Heart left ventricle (tissue), 16 donors: ENCODE measurements at regions not wholly inside any gene's neighbourhood (a gene's known extent, or its start where the extent isn't known, plus 50 kb on each side); places are given as distances from the start of the nearest gene placed in this dataset.

Experiments
- ATAC-seq, 4 donors: fragments of 200-7000 bp; cut with Tn5 transposase; one replicate each; pipeline ENCODE4 v1.9.1; 2020 to 2022; ENCODE audit warnings: moderate library complexity in 4 of 4, mild to moderate bottlenecking in 3 of 4, moderate number of reproducible peaks in 1 of 4
- DNase-seq, 5 donors: peaks; one replicate each; pipeline ENCODE4 v3.0.0-alpha.2; 2020
- H3K27ac ChIP-seq, 12 donors: fragments of 200-600 bp; sonication (generic) in 4 of 12; one replicate each; pipeline versions ENCODE4 v1.5.0 to v1.8.0; 2016 to 2022; ENCODE audit warnings: mild to moderate bottlenecking in 2 of 12
- H3K27me3 ChIP-seq, 9 donors: fragments of 200-600 bp; sonication (generic) in 2 of 9; one replicate each; pipeline versions ENCODE4 v1.5.1 to v1.8.0; 2016 to 2022; ENCODE audit warnings: mild to moderate bottlenecking in 3 of 9
- H3K36me3 ChIP-seq, 9 donors: fragments of 200-600 bp; sonication (generic) in 2 of 9; one replicate each; pipeline versions ENCODE4 v1.5.0 to v1.8.0; 2018 to 2022; ENCODE audit warnings: mild to moderate bottlenecking in 2 of 9
- H3K4me1 ChIP-seq, 12 donors: fragments of 200-600 bp; sonication (generic) in 4 of 12; one replicate each; pipeline versions ENCODE4 v1.5.0 to v1.8.0; 2016 to 2022; ENCODE audit warnings: mild to moderate bottlenecking in 3 of 12
- H3K4me3 ChIP-seq, 12 donors: fragments of 200-600 bp; sonication (generic) in 4 of 12; one replicate each; pipeline versions ENCODE4 v1.5.0 to v1.8.0; 2017 to 2022; ENCODE audit warnings: mild to moderate bottlenecking in 9 of 12, moderate library complexity in 4 of 12
- H3K9me3 ChIP-seq, 12 donors: fragments of 200-600 bp; sonication (generic) in 4 of 12; one replicate each; pipeline versions ENCODE4 v1.5.0 to v1.8.0; 2016 to 2022; ENCODE audit warnings: mild to moderate bottlenecking in 1 of 12
- POLR2A ChIP-seq, 2 donors: fragments of 450-650 bp; IDR thresholded peaks; one replicate each; pipeline ENCODE4 v1.6.1; 2017; ENCODE audit warnings: antibody characterized with exemption in 2 of 2, mild to moderate bottlenecking in 2 of 2, moderate library complexity in 2 of 2
- WGBS, 4 donors: extraction: QIAGEN DNeasy Blood & Tissue Kit in 2 of 4; methylation state at CpG; one replicate each; pipeline versions ENCODE4 v1.1.5 to v1.1.7; 2013 to 2018; 5-methylcytosine and 5-hydroxymethylcytosine counted together
- intact Hi-C, 10 donors: fragments of 100-400 bp; cut with DNase I; formaldehyde crosslinking; loops; one replicate each; pipeline versions ENCODE4 v1.11.1 to v1.14.2; 2022
- TF ChIP-seq, protein P1 (sequence below), 12 donors: fragments of 200-600 bp; sonication (generic) in 4 of 12; IDR thresholded peaks; one replicate each; pipeline versions ENCODE4 v1.5.0 to v1.8.0; 2018 to 2022; ENCODE audit warnings: antibody characterized with exemption in 12 of 12, mild to moderate bottlenecking in 5 of 12
- donor health status: ischemic (EF 13 %, LVEDD 7.1; RV severe dilation, severe dysfunction).
- donor health status: healthy with polysubstance abuse.
- donor health status: DM: no; HTN: yes; CAD: no.
- donor health status: DM: no; HTN: no; CAD: no.
- donor health status: ischemic (EF 25% LVEDD 6.9; RV normal size, moderate dysfunction).
- donor health status: ischemic (EF 25% LVEDD 5.7; RV mildly dilated, moderate dysfunction).
- donor health status: healthy.
- donor health status: DM: yes; HTN: yes; CAD: no.
- donor health status: ischemic (EF 35%, LVEDD 5.7; RV mildly dilated, moderate dysfunction).
- donor health status: nonischemic (EF 11% LVEDD 7.7; RV severe dilation, severe dysfunction).
- donor health status: DM: yes; HTN: yes; CAD: no.
- donor health status: PGD.
- donor health status: ischemic (EF 29% LVEDD 5.4; RV normal size, mild dysfunction).
- donor health status: nonischemic (EF 23%, LVEDD 6.1; RV moderate dilation, normal function).

DNA sequence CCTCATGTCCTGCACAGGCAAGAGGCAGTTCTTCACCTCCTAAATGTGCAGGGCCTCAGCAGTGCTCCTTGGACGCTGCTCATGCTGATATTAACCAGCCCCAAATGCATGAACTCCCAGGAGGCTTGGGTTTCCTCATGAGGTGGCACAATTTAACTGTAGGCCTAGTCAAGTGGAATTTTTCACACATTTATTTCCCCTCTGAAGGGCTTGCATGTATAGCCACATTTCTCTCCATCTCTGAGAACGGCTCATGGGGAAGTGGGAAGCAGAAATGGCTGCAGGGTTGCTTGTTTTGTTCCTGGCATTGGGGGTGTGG is 72.8 kb upstream of the PAX1 start:
- TF ChIP-seq, protein P1, sequence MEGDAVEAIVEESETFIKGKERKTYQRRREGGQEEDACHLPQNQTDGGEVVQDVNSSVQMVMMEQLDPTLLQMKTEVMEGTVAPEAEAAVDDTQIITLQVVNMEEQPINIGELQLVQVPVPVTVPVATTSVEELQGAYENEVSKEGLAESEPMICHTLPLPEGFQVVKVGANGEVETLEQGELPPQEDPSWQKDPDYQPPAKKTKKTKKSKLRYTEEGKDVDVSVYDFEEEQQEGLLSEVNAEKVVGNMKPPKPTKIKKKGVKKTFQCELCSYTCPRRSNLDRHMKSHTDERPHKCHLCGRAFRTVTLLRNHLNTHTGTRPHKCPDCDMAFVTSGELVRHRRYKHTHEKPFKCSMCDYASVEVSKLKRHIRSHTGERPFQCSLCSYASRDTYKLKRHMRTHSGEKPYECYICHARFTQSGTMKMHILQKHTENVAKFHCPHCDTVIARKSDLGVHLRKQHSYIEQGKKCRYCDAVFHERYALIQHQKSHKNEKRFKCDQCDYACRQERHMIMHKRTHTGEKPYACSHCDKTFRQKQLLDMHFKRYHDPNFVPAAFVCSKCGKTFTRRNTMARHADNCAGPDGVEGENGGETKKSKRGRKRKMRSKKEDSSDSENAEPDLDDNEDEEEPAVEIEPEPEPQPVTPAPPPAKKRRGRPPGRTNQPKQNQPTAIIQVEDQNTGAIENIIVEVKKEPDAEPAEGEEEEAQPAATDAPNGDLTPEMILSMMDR (IDR thresholded peaks at IDR 0.05) = no peak
- no peak for TF ChIP-seq POLR2A (IDR thresholded peaks at IDR 0.05)
- Histone ChIP-seq H3K4me3 (no peak overlapping the region), H3K9me3 (no peaks in the 10 kb centered on the region), H3K27me3 (peaks cover 0 to 5% (median 0%) of the 10 kb centered on the region in 9 donors), H3K4me1 (no peaks in the 10 kb centered on the region), H3K36me3 (no peaks in the 10 kb centered on the region), H3K27ac (no peak overlapping the region)
- ATAC-seq (no peak), DNase-seq (no peak)
- WGBS, 4 donors = 45 to 72% (median 54%) methylated on average over 2 of the region's 2 CpGs
- intact Hi-C loops = no loop called here

DNA sequence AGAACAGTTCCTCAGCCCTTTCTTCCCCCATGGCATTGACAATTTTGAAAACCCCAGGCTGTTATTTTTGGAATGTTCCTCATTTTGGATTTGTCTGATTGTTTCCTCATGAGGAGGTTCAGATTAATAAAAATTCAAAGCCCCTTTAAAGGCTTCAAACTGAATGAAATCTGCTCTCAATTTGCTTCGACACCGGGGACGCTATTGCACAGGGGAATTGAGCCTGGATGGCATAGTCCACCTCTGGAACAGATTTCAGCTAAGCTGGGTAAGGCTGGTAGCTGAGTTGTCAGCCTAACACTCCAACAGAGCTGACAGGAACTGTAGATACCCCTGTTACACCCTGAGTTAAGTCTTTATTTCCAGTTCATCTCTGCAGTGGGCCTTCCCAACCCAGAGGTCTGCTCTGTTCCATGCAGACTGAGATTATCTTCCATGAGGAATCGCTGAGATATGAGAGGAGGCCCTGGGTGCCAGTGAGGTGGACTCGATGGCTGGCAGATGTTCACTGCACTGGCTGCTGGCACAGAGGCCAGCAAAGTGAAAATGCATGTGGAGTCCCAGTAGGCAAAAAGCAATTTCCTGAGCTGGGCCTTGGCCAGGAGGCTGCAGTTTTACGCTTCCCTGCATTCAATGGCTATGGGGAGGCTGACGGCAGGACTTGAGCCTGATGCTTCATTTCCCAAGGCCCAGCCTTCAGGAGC is 73.3 kb upstream of the PAX1 start:
- Histone ChIP-seq H3K27ac (no peak overlapping the region), H3K9me3 (no peaks in the 10 kb centered on the region), H3K36me3 (no peaks in the 10 kb centered on the region), H3K4me1 (no peaks in the 10 kb centered on the region), H3K4me3 (no peak overlapping the region), H3K27me3 (peaks cover 0 to 7% (median 0%) of the 10 kb centered on the region in 9 donors)
- DNase-seq (no peak), ATAC-seq (peak in 1 of 4 donors; percentile 15)
- intact Hi-C loops = no loop called here
- TF ChIP-seq POLR2A (IDR thresholded peaks at IDR 0.05) = no peak
- TF ChIP-seq, protein P1 (IDR thresholded peaks at IDR 0.05) = no peak
- 58 to 71% (median 66%) methylated on average over 7 of the region's 7 CpGs for whole genome bisulfite sequencing, 4 donors

DNA sequence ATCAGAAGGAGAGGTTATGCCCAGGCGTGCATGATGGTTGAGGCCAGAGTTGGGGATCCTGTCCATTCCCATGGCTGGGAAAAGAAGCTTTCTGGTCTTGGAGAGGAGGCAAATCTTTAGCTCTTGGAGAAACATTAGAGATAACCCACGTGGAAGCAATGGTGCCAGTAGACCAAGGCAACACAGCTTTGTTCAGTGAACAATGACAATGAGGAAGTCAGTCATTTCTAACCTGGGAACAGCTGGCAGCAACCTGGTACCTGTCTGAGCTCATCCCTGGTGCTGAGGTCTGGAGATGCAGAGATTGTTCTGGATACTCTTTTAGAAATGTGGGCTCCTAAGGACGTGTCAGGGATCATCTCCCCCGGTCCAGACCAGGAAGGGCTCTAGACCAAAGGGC is 76.7 kb upstream of the PAX1 start:
- WGBS, 4 donors = 59 to 72% (median 64%) methylated on average over 4 of the region's 4 CpGs
- intact Hi-C loops = no loop called here
- no peaks in the 10 kb centered on the region for H3K4me1 ChIP-seq
- no peak for ATAC-seq
- no peaks in the 10 kb centered on the region for H3K9me3 ChIP-seq
- no peak for DNase-seq
- H3K4me3 ChIP-seq = no peak overlapping the region
- TF ChIP-seq, protein P1 (IDR thresholded peaks at IDR 0.05) = no peak
- no peak for TF ChIP-seq POLR2A (IDR thresholded peaks at IDR 0.05)
- no peak overlapping the region for H3K27ac ChIP-seq
- H3K36me3 ChIP-seq = no peaks in the 10 kb centered on the region
- peaks cover 0 to 9% (median 0%) of the 10 kb centered on the region in 9 donors for H3K27me3 ChIP-seq

DNA sequence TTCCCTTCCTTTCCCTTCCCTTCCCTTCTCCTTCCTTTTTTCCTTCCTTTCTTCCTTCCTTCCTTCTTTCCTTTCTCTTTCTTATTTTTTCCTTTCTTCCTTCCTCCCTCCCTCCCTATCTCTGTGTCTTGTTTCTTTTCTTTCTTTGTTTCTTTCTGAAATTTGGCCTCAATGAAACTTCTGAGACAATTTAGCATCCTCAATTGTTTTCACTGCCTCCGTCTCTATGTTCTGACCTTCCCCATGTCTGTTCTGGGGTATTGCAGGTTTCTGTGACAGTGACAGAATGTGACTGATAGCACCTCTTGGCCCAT is 81.7 kb upstream of the PAX1 start:
- H3K36me3 ChIP-seq = no peaks in the 10 kb centered on the region
- ATAC-seq (no peak), DNase-seq (no peak)
- 79 to 93% (median 84%) methylated on average over 1 of the region's 1 CpG for WGBS, 4 donors
- no peak overlapping the region for H3K4me3 ChIP-seq
- TF ChIP-seq, protein P1 (IDR thresholded peaks at IDR 0.05) = no peak
- peaks cover 0 to 26% (median 0%) of the 10 kb centered on the region in 9 donors for H3K27me3 ChIP-seq
- no peaks in the 10 kb centered on the region for H3K9me3 ChIP-seq
- intact Hi-C loops = loop anchor here in 1 of 10 donors (5.0 kb wide), 1 partner anchor 41 kb away; no protein-coding TSS in a partner anchor
- H3K27ac ChIP-seq = no peak overlapping the region
- H3K4me1 ChIP-seq = no peaks in the 10 kb centered on the region
